ENCODE measurements at regions not wholly inside any gene's neighbourhood (a gene's known extent, or its start where the extent isn't known, plus 50 kb on each side); places are given as distances from the start of the nearest gene placed in this dataset.

DNA sequence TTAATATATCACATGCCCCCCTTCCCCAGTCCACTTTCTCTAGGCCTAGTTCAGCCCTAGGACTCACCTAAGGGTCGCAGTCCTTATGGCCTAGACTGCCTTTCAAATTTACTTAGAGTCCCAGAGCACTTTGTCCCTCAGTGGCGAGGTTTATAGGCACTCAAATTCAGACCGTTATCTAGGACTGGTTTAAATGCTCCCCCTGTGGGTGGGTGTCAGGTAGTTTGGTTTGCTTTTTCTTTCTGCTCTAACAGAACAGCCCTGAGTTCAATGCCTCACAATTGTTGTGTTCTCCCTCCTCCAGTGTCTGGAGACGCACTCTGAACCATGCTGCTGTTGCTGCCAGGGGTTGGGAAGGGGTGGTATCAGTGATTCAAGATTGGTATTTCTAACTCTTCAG, 317.1 kb downstream of the MAT2B start:
- TF ChIP-seq, protein P1, sequence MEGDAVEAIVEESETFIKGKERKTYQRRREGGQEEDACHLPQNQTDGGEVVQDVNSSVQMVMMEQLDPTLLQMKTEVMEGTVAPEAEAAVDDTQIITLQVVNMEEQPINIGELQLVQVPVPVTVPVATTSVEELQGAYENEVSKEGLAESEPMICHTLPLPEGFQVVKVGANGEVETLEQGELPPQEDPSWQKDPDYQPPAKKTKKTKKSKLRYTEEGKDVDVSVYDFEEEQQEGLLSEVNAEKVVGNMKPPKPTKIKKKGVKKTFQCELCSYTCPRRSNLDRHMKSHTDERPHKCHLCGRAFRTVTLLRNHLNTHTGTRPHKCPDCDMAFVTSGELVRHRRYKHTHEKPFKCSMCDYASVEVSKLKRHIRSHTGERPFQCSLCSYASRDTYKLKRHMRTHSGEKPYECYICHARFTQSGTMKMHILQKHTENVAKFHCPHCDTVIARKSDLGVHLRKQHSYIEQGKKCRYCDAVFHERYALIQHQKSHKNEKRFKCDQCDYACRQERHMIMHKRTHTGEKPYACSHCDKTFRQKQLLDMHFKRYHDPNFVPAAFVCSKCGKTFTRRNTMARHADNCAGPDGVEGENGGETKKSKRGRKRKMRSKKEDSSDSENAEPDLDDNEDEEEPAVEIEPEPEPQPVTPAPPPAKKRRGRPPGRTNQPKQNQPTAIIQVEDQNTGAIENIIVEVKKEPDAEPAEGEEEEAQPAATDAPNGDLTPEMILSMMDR (IDR thresholded peaks at IDR 0.05; ENCODE audit: insufficient read depth, low read length, poor library complexity, severe bottlenecking) = no peak
- TF ChIP-seq EZH2phosphoT487 (conservative IDR thresholded peaks at IDR 0.05; ENCODE audit: low read length) = no peak

Measured in SU-DHL-6 (cell line).